T1000 (cell line): ENCODE measurements at regions not wholly inside any gene's neighbourhood (a gene's known extent, or its start where the extent isn't known, plus 50 kb on each side); places are given as distances from the start of the nearest gene placed in this dataset.
A peak's percentile ranks its signal among the peaks of the same experiment; 100 is the strongest.

Source experiments
- DNase-seq: peaks from one replicate; lab custom pipeline; 2025; ENCODE audit warnings: mixed read lengths; lab: John Stamatoyannopoulos, UW

DNA sequence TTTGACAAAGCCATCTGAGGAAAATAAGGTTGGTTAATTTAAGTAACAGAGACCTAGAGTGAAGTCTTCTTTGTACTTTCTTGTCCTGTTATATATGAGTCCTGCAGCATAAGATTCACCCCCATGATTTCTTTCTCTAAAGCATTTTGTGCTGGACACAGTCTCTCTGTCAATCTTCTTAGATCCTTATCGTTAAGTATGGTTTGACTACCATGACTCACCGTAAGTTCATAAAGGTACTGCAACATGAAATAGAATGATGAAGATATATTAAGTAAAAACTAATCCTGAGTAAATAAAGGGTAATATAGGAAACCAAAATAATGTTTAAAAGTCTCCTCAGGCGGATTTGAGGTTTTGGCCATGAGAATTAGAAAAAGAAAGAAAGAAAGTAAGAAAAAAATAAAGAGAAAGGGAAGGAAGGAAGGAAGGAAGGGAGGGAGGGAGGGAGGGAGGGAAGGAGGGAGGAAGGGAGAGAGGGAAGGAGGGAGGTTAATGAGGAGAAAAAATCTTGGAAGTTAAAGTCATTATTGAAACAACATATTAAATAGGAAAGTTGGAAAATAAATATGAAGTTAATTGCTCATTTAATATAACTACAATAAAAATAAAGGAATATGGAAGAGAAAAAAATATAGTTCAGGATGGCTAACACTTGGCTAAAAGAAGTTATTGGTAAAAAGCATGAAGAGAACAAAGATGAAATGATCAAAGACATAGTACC, 980.3 kb upstream of the CDH2 start:
- DNase-seq = no peak

DNA sequence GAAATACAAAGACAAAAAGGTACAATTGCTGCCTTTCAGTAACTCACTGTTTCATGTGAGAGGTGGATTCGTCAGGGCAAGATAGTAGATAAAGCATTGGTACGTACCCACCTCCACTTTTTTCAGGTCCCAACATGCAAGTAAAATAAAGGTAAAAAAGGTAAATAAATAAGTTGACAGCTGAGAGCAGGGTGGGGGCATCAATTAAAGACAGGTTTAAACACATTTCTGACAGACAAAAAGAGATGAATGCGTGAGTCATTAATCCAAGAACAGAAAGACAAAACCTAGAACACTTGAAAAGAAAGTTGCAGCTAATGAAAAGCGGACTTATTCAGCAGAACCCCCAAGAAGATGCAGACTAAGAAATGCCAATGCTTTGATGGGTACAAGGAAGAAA, 979.6 kb upstream of the CDH2 start:
- no peak for DNase-seq

DNA sequence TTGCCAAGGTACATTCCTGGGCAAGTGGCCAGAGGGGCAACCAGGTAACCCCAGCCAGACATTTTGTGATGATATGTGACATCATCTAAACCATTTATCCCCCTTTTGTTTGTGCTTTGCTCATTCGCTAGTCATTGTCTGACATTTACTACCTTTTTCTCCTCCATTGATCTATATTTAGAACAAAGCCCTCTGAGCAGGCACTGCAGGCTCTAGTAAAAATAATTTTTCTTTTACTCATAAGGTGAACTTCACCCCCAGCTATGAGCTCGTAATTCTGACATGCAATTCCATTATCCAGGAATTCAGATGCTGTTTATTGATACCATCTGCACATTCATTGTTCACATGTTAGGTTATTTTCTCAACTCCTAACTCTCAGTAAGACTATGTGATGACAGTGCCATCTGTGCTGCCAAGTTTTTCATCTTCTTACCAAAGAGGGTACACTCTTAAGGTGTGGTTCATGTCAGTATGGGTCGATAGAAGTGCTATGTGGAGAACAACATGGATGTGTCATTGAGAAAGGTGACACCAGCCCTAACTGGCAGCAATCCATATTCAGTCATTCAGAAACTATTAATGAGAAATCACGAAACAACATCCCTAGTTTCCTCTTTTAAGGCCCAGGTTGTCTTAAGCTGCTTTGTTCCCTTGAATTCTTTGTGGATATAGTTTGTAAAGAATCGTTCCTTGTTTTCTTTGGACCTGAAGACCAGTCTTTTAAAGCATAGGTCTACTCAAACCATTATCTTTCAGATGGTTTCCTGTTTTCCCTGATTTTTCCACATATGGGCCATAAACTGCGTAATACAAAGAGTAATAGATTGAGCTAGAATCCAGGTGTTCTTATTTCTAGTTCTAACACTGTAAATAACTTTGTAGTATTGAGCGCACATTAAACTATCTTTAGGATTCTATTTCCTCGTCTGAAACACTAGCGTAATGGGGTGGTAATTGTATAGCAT, 978.1 kb upstream of the CDH2 start:
- peak; percentile 54 for DNase-seq

DNA sequence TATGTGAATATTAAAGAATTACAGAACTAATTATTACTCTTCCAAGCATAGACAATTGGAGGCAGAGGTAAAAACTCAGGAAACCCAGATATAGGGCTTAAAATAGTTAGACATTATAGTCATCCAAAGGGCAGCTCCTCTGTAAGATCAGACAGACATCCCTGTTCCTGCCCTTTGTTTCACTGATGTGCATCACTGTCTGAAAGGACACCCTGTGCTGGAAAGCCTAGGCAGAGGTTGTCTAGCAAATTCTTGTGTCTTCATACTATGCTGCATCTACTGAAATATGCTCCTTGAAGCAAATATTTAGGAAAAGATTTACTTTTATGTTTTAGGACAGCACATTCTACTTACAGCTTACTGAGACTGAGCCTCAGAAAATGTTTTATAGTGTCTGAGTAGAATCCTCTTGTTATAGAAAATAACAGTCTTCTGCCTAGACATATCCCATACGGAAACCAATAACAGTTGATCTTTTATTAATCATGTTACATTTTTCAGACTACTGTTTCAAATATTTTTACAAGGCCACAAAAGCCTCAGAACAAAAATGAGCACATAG, 977.3 kb upstream of the CDH2 start:
- DNase-seq = no peak

DNA sequence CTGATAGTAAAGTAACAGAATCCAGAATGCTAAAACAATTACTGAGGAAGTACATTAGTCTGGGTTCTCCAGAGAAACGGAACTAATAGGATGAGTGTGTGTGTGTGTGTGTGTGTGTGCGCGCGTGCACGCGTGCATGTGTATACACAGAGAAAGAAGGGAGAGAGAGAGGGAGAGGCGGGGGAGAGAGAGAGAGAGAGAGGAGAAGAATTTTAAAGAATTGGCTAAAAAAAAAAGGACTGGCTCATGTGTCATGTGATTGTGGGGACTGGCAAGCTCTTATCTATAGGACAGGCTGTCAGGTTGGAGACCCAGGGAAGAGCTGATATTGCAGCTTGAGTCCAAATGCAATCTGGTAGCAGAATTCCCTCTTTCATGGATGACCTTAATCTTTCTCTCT, 976.2 kb upstream of the CDH2 start:
- DNase-seq = no peak

GRCh38 chr18:29147944-29148343, 971.0 kb upstream of the CDH2 start:
- no peak for DNase-seq

DNA sequence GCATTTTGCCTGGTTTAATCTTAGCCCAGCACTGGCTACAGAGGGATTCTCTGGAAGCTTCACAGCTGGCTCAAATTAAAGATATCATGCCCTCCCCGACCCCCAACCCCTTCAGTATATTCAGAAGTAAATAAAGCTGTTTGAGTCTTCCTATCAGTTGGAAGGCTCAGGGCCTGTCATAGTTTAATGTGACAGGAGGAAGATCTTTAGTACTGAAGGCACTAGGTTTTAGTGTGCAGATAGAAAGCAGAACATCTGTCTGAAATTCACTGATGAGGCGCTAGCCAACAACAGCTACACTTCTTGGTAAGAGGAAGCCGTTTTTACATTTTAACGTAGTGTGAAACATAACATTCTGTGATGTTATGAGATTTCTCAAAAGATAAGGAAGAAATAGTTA, 969.1 kb upstream of the CDH2 start:
- DNase-seq = no peak

- DNase-seq = no peak
Measured at GRCh38 chr18:29140590-29140989, 963.7 kb upstream of the CDH2 start.

- DNase-seq = no peak
Measured at GRCh38 chr18:29137773-29138495, 961.0 kb upstream of the CDH2 start.

DNA sequence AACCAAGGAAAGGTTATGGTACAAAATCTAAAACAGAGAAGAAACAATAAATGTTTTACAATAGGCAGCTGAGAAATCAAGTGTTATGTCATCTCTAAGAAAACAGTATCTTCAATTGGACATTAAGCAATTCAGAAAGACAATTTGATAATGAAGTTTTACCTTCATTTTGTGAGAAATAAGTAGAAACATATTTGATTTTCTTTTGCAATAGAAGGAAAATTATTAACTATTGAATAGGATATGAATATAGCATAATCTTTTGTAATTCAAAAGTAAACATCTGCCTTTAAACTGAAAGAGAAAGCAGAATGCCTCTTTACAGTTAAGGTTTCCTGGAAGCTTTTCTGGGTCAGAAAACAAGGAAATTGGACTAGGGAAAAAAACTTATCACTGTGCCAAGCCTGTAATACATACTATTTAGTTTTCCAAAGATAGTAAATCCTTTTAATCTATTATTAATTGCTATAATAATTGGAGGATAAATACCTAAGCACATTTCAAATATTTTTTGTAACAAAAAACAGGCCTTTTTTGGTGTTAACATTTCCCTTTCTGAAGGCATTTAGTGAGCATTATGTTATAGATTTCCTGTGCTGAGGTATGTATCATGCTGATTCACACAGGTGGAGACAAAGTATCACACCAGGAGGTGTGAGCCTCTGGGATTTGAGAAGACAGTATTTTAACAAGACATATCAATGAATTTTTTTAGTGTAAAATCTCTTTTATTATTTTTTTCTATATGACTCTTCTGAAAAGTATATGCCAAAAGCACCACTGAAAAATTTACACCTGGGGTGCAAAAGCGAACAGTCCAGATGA, 947.0 kb upstream of the CDH2 start:
- no peak for DNase-seq

DNA sequence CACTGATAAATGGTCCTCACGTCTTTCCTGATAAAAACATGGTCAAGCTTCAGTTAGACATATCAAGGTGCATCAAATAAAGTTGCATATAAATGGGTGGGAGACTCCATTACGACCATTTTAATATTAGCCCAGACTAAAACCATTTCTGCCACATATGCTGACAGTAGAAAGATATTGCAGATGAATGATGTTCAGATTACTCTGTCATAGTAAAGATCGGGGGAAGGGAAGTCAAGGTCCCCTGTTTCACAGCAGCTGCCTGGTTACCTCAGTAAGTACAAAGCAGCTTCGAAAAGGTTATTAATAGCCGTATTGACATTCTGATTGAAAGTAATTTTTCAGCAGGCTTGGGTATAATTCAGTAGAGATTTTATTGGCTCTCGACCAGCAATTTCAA, 927.7 kb upstream of the CDH2 start:
- DNase-seq = no peak

DNA sequence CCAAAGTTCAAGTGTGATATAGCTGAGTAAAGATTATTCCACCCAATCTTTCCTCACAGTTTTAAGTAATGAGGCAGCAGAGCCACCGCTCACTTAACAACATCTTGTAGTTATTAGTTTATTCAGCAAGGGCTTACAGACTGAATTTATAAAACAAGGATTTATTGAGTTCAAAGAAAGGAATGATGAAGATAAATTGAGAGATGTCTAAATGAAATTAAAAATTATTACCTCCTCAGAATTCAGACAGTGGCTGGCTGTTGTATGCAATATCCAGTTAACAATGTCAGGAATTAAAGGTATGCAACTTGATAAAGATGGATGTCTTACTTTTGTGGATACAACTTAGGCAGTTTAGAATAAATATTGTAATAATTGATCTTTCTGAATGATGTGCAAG, 927.3 kb upstream of the CDH2 start:
- DNase-seq = no peak

DNA sequence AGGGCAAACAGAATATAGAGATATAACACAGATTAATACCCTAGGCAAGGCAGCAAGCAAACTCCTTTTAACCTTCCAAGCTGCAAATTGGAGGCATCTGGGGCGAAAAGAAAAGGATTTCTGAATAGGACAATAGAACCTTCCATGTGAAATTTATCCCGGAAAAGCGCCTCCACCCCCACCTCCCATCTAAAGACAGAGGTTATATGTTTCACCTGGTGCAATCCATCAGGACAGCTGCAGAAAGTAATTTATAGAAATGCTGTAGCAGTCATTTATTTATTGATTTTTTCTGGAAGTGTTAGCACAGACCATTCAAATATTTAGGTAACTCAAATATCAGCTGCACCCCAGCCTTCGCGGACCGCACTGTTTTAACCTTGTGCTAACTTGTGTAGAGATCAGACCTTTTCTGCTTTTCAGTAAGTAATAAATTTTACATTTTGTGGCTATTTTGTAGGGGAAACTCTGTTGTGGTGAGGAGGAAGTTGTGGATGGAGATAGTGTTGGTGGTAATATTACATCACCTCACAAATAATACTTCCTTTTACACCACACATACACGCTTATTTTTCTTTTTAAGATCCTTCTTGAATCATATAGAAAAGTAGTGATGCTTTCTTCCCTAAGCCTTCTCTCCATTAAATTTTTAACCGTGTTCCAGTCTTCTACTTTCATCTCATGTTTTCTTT, 919.3 kb upstream of the CDH2 start:
- no peak for DNase-seq

DNA sequence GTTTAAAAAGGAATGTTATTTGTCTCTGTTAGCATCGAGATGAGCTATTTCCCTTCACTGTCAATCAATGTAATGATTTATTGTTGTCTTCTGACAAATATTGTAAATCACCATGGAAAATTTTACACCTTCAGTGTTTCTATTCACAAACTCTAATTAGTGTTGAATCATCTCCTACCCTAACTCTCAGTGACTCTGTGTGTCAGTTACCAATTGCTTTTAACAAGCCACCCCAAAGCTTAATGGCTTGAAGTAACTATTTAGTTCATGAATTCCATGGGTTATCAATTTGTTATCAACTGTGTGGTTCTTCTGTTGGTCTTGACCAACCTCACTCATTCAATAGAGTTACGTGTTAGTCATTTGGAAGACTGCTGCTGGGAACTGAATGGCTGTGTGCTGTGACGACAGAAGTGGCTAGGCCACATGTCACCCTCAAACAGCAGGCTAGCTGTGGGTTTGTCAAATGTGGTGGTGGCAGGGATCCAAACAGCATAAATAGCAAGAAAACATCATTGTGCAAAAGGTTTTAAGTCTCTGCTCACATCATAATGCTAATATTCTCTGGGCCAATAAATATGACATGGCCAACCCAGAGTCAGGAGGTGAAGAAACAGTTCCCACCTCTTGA, 910.8 kb upstream of the CDH2 start:
- DNase-seq = no peak

DNA sequence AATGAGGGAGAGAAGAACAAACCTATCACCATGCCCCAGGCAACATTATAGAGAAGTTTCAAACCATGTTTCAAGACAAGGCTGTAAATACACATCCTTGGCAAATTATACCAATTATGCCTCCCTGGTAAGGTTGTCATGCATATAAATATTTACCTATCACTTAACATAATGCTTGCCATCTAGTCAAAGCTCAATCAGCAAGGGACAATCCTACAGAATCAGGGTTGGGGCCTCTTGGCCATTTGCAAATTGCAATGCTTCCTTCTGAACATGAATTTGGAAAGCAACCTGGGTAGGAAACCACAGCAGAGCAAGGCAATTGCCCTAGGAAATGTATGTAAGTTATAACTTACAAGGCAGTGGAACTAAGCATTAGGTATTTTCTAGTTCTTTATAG, 907.2 kb upstream of the CDH2 start:
- no peak for DNase-seq

DNA sequence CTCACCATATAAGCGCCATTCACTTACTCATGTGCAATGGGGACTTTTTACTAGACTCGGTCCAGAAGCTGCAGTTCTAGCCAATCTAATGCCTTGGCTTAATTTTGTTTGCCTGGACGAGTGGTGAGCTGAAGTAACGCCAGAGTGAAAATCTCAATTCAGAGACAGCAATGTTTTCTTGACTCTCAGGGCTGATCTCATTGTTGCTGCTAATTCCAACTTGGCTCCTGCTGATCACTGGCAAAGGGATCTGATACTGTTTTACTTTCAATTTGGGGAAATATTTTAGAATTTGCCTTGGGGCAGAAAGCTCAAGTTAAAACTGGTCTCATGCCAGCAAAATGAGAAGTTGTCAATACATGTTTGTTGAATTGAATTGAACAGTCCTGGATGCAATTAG, 906.6 kb upstream of the CDH2 start:
- no peak for DNase-seq

GRCh38 chr18:29080946-29081345, 904.0 kb upstream of the CDH2 start:
- DNase-seq = no peak

- no peak for DNase-seq
Measured at GRCh38 chr18:29078273-29078672, 901.3 kb upstream of the CDH2 start.

- DNase-seq = no peak
Measured at GRCh38 chr18:29077344-29077743, 900.4 kb upstream of the CDH2 start.

- DNase-seq = no peak
Measured at GRCh38 chr18:29076645-29077044, 899.7 kb upstream of the CDH2 start.
